Activated T-helper 2 cell treated with anti-CD3 and anti-CD28 coated beads, Interferon-gamma antibody, Interleukin-2, Interleukin-4, amounts not matched to agents 10 μg/mL and 5 μg/mL and 100 μg/mL, durations not matched to agents 14 hours and 24 hours and 36 hours (primary cell): ENCODE measurements at regions not wholly inside any gene's neighbourhood (a gene's known extent, or its start where the extent isn't known, plus 50 kb on each side); places are given as distances from the start of the nearest gene placed in this dataset.

Source experiments
- DNase-seq: peaks from one replicate; pipeline ENCODE4 v3.0.0; 2021; ENCODE audit warnings: low spot score
- H3K27ac Mint-ChIP-seq: one replicate; pipeline ENCODE4 v1.8.0; 2021; ENCODE audit warnings: mixed read lengths
- H3K27me3 Mint-ChIP-seq: one replicate; pipeline ENCODE4 v1.8.0; 2021; ENCODE audit warnings: low read depth, mixed read lengths
- H3K36me3 Mint-ChIP-seq: one replicate; pipeline ENCODE4 v1.8.0; 2021; ENCODE audit warnings: low read depth, mixed read lengths
- H3K4me1 Mint-ChIP-seq: one replicate; pipeline ENCODE4 v1.8.0; 2021; ENCODE audit warnings: low read depth, mixed read lengths
- H3K4me3 Mint-ChIP-seq: one replicate; pipeline ENCODE4 v1.8.0; 2021; ENCODE audit warnings: low read depth, mild to moderate bottlenecking, moderate library complexity, mixed read lengths
- H3K9me3 Mint-ChIP-seq: one replicate; pipeline ENCODE4 v1.8.0; 2021; ENCODE audit warnings: mixed read lengths
- intact Hi-C: fragments of 100-400 bp; cut with micrococcal nuclease; formaldehyde crosslinking; loops from one replicate; pipeline ENCODE4 v1.15.1; 2023

GRCh38 chr6:139855671-139856311, 481.3 kb upstream of the CITED2 start:
- intact Hi-C loops = no loop called here
- no peak for DNase-seq
- no peak overlapping the region for H3K4me3 Mint-ChIP-seq
- H3K4me1 Mint-ChIP-seq = no peaks in the 10 kb centered on the region
- H3K27me3 Mint-ChIP-seq = peaks cover 6% of the 10 kb centered on the region
- H3K9me3 Mint-ChIP-seq = peaks cover under 1% of the 10 kb centered on the region
- H3K36me3 Mint-ChIP-seq = no peaks in the 10 kb centered on the region
- H3K27ac Mint-ChIP-seq = no peak overlapping the region

- intact Hi-C loops = no loop called here
- Mint-ChIP-seq H3K27ac (no peak overlapping the region), H3K36me3 (no peaks in the 10 kb centered on the region), H3K9me3 (no peaks in the 10 kb centered on the region), H3K4me1 (no peaks in the 10 kb centered on the region), H3K27me3 (peaks cover 5% of the 10 kb centered on the region), H3K4me3 (no peak overlapping the region)
- no peak for DNase-seq
These were observed 479.0 kb upstream of the CITED2 start for GRCh38 chr6:139853302-139853992.

- Mint-ChIP-seq H3K4me1 (no peaks in the 10 kb centered on the region), H3K9me3 (no peaks in the 10 kb centered on the region), H3K27me3 (peaks cover 5% of the 10 kb centered on the region), H3K27ac (no peak overlapping the region), H3K36me3 (no peaks in the 10 kb centered on the region), H3K4me3 (no peak overlapping the region)
- DNase-seq = no peak
- intact Hi-C loops = no loop called here
These were observed 478.2 kb upstream of the CITED2 start for GRCh38 chr6:139852488-139853140.

- intact Hi-C loops = no loop called here
- Mint-ChIP-seq H3K9me3 (no peaks in the 10 kb centered on the region), H3K27ac (no peak overlapping the region), H3K36me3 (no peaks in the 10 kb centered on the region), H3K4me1 (no peaks in the 10 kb centered on the region), H3K27me3 (peaks cover 5% of the 10 kb centered on the region), H3K4me3 (no peak overlapping the region)
- no peak for DNase-seq
These were observed 477.6 kb upstream of the CITED2 start for GRCh38 chr6:139852067-139852466.

- Mint-ChIP-seq H3K4me3 (no peak overlapping the region), H3K27me3 (peaks cover 5% of the 10 kb centered on the region), H3K27ac (no peak overlapping the region), H3K36me3 (no peaks in the 10 kb centered on the region), H3K4me1 (no peaks in the 10 kb centered on the region), H3K9me3 (no peaks in the 10 kb centered on the region)
- no peak for DNase-seq
- intact Hi-C loops = no loop called here
These were observed 476.8 kb upstream of the CITED2 start for GRCh38 chr6:139851206-139851605.

DNA sequence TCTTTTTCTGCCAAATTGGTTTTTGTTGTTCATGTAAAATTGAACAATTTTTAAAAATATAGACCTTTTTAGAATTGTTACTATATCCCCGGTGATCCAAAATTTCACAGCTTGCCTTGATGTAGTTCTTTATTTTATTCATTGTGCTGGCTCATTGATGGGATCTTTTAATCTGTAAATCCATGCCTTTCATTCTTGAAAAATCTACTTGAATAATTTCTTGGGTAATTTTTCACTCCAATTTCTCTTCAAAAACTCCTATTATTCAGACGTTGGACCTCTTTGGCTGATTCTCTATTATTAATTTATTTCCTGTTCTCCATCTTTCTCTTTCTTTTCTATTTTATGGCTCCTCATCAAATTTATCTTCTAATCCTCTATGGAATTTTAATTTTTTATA, 476.1 kb upstream of the CITED2 start:
- Mint-ChIP-seq H3K27me3 (peaks cover 5% of the 10 kb centered on the region), H3K9me3 (no peaks in the 10 kb centered on the region), H3K36me3 (no peaks in the 10 kb centered on the region), H3K4me3 (no peak overlapping the region), H3K4me1 (no peaks in the 10 kb centered on the region), H3K27ac (no peak overlapping the region)
- intact Hi-C loops = no loop called here
- no peak for DNase-seq

DNA sequence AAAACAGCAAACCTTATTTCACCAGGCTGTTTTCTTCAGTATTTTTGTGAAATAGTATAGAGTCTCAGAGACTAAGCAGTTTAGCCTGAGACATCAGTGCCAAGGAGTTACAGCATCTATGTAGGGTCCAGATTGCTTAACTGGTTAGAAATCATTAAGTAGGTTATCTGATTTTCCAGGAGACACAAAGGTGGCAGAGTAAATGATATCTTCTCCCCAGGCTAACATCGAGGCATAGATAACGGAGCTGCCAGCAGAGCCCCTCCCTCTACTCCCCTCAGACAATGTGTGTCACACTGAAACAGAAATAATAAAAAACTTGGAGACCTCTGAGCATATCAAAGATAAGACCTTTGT, 473.0 kb upstream of the CITED2 start:
- no peaks in the 10 kb centered on the region for H3K36me3 Mint-ChIP-seq
- H3K4me3 Mint-ChIP-seq = no peak overlapping the region
- H3K9me3 Mint-ChIP-seq = no peaks in the 10 kb centered on the region
- DNase-seq = no peak
- intact Hi-C loops = no loop called here
- no peaks in the 10 kb centered on the region for H3K4me1 Mint-ChIP-seq
- H3K27ac Mint-ChIP-seq = no peak overlapping the region
- H3K27me3 Mint-ChIP-seq = no peaks in the 10 kb centered on the region

DNA sequence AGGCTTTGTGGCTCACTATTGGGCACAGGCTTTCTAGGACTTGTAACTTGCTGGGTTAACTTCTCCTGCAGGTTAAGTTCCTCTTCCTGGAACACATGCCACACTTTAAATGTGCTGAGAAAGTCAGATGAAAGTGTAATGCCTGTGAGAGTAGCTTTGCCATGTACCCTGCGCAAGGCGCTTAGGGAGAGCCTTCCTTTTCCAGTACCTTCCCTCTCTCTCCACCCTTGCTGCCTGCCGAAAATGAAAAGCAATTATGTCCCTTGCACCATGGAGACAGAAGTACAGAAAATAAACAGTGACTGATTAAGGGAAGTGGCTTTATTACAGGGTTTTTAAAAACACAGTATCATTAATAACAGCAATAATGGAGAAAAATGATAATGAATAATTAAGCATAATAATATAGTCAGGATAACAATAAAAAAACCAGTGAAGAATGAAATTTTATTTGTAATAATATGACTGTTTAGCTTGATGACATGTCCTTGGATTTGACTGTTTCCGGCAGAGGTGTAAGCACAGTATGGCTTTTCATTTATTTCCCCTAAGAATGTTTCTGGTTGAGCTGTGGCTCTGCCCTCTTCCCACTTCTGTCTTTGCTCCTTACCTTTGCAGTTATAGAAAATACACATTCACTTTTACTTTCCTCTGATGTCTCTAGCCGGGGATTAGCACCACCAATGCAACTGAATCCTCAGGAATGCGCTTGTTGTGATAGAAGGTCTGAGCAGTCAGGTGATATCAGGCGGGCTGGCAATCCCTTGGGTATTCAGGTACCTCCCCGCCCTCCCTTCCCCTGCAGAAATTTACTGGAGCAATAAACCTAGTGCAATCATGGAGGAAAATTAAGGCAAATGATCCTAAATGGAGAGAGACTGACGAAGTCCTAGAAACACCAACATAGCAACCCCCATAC, 472.3 kb upstream of the CITED2 start:
- Mint-ChIP-seq H3K27ac (no peak overlapping the region), H3K4me3 (no peak overlapping the region), H3K27me3 (no peaks in the 10 kb centered on the region), H3K9me3 (no peaks in the 10 kb centered on the region), H3K36me3 (no peaks in the 10 kb centered on the region), H3K4me1 (no peaks in the 10 kb centered on the region)
- no peak for DNase-seq
- intact Hi-C loops = no loop called here

GRCh38 chr6:139844907-139845306, 470.5 kb upstream of the CITED2 start:
- Mint-ChIP-seq H3K9me3 (no peaks in the 10 kb centered on the region), H3K4me3 (no peak overlapping the region), H3K27ac (no peak overlapping the region), H3K4me1 (no peaks in the 10 kb centered on the region), H3K27me3 (no peaks in the 10 kb centered on the region), H3K36me3 (no peaks in the 10 kb centered on the region)
- DNase-seq = no peak
- intact Hi-C loops = no loop called here

DNA sequence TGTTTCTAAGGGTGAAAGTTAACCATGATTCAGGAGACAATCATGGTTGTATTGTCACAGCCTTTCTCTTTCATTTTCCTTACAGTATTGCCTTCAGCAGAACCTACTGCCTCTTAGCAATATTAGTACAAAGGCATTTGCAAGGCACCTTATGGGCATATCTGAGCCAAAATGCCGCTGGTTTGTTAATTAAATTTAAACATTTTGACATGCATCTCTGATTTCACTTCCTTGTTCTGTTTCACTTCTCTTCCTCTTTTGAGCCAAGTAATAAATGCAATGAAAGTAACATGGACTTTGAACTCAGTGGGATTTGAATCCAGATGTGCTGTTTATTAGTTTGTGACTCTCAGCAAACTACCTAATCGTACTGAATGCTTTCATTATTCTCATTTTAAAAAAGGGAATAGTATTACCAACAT, 467.4 kb upstream of the CITED2 start:
- H3K27ac Mint-ChIP-seq = no peak overlapping the region
- no peaks in the 10 kb centered on the region for H3K36me3 Mint-ChIP-seq
- no peaks in the 10 kb centered on the region for H3K9me3 Mint-ChIP-seq
- no peaks in the 10 kb centered on the region for H3K27me3 Mint-ChIP-seq
- intact Hi-C loops = no loop called here
- H3K4me3 Mint-ChIP-seq = no peak overlapping the region
- DNase-seq = no peak
- no peaks in the 10 kb centered on the region for H3K4me1 Mint-ChIP-seq

GRCh38 chr6:139839506-139840156, 465.2 kb upstream of the CITED2 start:
- no peak for DNase-seq
- H3K27me3 Mint-ChIP-seq = no peaks in the 10 kb centered on the region
- no peaks in the 10 kb centered on the region for H3K4me1 Mint-ChIP-seq
- H3K36me3 Mint-ChIP-seq = no peaks in the 10 kb centered on the region
- no peaks in the 10 kb centered on the region for H3K9me3 Mint-ChIP-seq
- intact Hi-C loops = no loop called here
- H3K4me3 Mint-ChIP-seq = no peak overlapping the region
- no peak overlapping the region for H3K27ac Mint-ChIP-seq

DNA sequence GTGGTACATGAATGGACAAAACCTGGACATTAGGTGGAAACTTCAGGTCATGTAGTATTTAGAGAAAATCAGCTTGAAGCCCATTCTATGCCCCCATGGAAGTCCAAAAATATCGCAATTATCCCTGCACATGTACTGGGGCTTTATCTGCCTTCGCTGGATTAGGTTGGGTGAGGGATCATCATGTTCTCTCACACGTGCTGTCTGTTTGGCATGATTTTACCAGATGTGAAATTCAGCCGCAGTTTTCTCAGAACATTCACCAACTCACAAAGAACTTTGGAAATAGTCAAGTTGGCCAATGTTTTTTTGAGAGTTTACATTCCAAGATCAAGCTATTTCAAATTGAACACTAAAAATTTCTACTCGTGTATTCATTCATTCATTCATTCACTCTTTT, 459.8 kb upstream of the CITED2 start:
- intact Hi-C loops = no loop called here
- H3K4me1 Mint-ChIP-seq = no peaks in the 10 kb centered on the region
- no peaks in the 10 kb centered on the region for H3K9me3 Mint-ChIP-seq
- H3K27me3 Mint-ChIP-seq = no peaks in the 10 kb centered on the region
- H3K36me3 Mint-ChIP-seq = no peaks in the 10 kb centered on the region
- no peak overlapping the region for H3K4me3 Mint-ChIP-seq
- no peak for DNase-seq
- no peak overlapping the region for H3K27ac Mint-ChIP-seq
